Glomerular visceral epithelial cell (primary cell): ENCODE measurements at regions not wholly inside any gene's neighbourhood (a gene's known extent, or its start where the extent isn't known, plus 50 kb on each side); places are given as distances from the start of the nearest gene placed in this dataset.
"Not testable (repeated sequence)": the region's sequence is repeated elsewhere in the genome, so short reads cannot be mapped to it uniquely, and the experiment has no call there.

Source experiments
- DNase-seq: peaks from one replicate; pipeline ENCODE4 v3.0.0-alpha.2; 2016; ENCODE audit errors: extremely low spot score

DNA sequence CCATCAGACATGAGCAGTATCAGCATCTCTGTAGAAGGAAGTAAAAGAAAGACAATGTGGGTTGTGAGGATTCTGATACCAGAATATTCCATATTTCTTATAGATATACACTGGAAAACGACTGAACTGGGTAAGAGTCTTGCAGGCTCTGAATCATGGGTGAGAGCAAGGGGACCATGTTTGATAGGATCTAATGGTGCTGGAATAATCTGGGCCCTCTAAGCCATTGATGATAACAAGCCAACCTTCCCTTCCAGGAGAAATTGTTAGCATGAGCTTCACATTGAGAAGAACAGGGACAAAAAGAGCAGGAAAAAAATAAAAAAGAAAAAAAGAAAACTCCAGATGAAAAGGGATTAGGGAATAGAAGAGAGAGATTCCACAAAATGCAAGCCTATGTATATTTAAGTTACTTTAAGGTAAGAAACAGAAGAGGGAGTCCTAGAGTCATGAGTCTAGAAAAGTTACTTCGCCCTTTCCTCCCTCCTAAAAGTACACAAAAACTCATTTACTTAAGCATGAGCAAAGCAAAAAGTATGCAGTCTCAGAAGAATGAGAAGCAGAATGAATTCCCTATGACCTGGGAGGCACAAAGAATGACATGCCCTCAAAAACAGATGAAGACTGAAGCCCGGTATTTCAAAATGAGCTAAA is 181.9 kb downstream of the TMEM26 start:
- DNase-seq = no peak

DNA sequence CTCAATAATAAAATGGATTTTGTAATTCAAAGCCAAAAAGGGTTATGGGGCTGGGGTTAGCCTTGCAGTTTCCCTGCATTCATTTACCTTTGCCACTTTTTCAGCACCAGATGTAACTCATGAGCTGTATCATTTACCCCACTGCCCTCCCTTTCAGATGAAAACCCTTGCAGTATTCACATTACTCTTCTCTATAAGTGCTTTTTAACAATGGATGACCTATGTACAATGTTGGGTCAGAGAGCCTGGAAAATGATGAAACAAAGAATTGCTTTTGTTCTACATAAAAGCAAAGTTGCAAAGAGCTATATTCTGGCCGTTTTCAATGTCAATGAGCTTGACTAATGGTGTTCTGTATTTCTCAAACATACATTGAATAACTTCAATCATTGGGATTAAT is 189.7 kb downstream of the TMEM26 start:
- no peak for DNase-seq

DNA sequence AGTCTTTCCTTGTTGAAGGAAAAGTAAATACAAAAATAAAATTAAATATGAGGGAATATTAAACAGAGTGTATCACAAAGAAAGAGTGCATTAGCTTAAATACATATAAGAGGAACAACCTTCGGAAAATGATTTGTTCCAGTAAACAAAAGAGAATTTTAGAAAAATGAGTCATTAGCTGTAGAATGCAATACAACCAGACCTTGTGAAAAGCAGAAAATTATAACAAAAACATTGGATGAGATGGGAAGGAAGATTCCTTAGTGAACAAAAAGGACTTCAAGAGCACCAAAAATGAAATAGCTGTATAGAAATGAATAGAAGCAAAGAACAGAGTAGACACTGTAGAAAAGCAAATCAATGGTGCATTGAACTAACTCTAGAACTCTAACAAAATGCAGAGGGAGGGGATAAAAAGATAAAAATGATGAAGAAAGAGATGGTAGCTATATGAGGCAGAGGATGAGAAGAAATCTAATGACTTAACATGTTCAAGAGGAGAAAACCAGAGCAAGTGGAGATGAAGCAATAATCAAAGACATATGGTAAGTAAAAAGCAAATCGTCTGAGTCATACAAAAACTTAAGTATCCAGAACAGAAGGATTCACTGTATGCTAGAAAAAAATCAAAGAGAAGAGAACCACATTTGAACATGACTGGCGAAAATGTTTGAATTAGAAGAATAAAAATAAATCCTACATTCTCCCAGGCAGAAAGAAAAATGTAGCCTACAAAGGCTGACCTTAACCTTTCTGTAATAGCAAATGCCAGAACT is 190.5 kb downstream of the TMEM26 start:
- no peak for DNase-seq

DNA sequence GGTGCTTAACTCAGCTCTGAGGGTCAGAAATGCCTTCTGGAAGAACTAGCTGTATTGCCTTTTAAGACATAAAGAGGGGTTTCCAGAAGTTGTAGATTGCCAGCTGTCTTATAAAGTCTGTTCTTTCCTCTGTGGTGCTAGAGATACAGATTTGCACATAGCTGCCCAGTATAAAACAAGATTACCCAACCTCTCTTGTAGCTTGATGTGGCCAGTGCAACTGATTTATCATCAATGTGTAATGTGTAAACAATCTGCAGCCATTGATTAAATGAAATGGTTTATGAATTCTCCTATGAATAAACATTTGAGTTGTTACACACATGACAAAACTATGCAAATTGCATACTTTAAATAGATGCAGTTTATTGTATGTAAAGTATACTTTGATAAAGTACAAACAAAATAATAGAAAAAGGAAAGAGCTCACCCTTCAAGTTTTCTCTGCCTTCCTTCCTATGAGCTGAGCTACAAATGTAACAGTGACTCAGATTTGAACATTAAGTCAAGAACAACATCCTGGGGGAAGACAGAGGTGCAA is 195.2 kb downstream of the TMEM26 start:
- no peak for DNase-seq

DNA sequence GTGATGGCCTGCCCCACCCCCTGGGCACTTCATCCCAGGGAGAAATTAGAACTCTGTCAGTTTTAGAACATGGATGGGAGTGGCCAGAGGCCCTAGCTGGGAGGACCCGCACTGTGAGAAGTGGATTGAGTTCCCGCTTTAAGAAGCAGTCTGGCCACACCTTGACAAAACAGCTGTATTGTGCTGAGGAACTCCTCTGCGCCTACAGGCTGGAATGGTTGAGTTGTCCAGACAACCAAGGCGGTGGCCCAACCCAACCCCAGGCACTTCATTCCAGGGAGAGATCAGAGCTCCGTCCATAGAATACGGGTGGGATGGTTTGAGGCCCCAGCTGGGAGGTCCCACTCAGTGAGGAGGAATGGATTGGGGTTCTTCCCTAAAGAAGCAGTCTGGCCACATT is 196.0 kb downstream of the TMEM26 start:
- DNase-seq = no peak

DNA sequence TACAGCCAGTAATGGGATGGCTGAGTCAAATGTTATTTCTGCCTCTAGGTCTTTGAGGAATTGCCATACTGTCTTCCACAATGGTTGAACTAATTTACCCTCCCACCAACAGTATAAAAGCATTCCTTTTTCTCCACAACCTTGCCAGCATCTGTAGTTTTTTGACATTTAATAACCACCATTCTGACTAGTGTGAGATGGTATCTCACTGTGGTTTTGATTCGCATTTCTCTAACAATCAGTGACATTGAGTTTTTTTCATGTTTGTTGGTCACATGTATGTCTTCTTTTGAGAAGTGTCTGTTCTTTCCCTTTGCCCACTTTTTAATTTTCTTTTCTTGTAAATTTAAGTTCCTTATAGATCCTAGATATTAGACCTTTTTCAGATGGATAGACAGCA is 200.9 kb downstream of the TMEM26 start:
- not testable (repeated sequence) for DNase-seq

DNA sequence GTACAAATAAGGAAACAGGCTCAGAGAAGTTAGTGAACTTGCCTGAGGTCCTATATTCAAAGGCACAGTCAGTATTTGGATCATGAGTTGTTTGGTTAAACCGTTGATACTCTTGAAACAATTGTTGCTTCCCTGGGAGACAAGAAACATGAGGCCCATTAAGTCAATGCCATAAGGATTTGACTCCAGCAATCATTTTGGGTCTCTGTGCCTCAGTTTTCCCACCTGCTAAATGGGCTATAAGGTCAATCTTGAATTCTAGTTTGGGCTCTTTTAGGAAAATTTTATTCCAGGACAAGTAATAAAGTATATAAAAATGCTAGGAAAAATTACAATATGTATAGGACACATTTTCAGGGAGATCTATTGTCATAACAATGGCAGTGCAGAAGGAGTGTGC is 202.1 kb downstream of the TMEM26 start:
- DNase-seq = no peak

DNA sequence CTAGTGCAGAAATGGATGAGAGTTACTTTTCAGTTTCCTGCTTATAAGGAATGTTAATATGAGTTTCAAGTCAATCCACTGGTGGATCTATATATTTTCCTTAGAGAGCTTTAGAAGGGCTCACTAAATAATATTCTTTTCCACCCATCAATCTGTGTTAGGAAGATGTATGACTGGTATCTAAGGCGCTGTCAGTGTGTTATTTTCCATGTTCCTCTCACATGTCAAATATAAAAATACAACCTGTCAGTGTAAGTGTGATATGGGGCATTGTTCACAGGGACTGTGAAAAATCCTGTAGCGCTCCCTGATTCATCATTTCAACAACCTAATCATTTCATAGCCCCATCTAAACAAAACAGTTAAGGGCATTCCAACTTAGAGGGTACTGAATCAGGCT is 203.1 kb downstream of the TMEM26 start:
- DNase-seq = no peak

DNA sequence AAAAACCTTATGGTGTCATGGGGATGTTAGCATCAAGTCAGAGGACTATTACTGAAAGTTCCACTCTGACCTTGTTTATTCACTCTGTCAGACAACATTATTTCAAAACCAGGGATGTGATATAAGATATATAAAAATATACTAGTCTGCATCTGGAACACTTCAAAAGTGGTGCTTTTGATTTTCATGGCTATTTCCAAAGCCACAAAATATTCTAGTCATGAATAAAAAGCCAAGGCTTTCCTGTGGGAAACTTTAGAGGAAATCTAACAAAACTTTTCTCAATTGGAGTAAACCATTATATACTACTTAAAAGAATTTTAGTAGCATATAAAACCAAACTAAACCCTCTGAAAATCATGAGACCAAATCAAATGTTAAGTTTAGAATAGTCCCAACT is 205.2 kb downstream of the TMEM26 start:
- no peak for DNase-seq

DNA sequence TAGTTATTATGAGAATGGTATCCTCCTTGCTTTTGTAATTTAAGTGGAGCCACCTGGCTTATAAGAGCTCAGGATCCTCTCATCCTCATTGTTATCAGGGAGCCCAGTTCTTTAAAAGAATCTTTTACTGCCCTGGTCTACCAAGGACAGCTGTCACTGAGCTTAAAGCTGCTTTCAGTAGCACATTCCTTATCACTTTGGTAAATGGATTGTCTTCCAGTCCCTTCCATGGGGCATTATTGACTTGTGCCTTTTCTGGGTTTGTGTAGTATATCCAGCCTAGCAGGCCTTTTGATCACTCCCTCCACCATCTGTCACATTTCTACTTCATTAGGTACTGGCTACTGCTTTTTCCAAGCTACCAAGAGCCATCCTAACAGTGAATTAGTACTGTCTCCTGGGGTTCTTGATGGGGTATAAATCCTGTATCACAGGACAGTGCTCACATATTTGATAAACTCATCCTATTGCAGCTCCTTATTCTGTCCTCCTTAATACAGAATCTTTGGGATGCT is 208.9 kb downstream of the TMEM26 start:
- no peak for DNase-seq

DNA sequence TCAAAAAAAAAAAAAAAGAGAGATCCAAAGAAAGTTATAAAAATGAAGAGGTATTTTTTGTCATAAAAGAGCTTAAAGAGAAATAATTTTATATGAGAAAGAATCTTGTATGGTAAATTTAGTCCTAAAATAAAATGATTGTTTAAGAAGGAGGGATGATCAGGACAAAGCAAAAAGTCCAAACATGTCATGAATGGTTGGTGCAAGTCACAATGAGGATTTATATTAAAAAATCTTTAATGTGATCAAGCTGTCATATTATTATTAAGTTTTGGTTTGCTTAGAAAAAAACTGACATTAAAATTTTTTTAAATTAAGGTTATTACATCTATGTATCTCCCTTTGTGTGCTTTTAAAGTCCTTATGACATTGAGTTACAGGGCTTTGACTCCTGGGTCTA is 220.4 kb downstream of the TMEM26 start:
- DNase-seq = no peak

DNA sequence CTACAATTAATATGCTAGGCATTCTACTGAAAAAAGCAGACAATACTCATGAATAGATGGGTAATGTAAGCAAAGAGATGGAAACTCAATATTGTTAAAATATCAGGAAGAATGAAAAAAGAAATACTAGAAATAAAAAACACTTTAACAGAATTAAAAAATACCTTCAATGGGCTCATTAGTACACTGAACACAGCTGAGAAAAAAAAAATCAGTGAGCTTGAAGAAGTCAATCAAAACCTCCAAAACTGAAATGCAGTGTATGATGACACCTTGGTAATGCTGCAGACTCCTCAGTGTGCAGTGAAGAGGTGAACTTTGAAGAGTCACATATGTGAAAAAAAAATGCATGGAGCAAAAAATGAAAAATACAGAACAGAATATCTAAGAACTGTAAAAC is 227.2 kb downstream of the TMEM26 start:
- no peak for DNase-seq

DNA sequence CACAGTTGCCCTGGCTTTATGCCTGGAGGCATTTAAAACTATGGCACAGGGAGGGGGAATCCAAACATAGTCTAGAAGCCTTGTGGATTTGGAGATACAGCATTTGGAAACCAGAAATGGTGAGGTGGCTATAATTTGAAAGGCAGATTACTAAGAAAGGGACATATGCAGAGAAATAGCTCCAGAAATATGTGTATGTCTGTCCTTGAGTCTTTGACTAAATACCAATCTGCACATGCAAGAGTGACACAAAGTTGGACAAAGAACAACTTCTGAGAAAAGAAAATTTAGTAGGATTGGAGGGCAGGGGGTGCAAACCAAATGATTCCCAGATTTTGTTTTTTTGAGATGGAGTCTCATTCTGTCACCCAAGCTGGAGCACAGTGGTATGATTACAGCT is 229.6 kb downstream of the TMEM26 start:
- no peak for DNase-seq

DNA sequence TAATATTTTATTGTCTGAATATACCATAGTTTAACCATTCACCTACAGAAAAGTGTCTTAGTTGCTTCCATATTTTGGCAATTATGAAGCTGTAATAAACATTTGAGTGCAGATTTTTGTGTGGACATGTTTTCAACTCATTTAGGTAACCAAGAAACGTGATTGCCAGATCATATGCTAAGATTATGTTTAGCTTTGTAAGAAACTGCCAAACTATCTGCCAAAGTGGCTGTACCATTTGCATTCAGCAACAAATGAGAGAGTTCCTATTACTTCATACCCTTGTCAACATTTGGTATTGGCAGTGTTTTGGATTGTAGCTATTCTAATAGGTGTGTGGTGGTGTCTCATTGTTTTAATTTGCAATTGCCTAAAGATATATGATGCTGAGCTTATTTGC is 233.5 kb downstream of the TMEM26 start:
- DNase-seq = no peak

DNA sequence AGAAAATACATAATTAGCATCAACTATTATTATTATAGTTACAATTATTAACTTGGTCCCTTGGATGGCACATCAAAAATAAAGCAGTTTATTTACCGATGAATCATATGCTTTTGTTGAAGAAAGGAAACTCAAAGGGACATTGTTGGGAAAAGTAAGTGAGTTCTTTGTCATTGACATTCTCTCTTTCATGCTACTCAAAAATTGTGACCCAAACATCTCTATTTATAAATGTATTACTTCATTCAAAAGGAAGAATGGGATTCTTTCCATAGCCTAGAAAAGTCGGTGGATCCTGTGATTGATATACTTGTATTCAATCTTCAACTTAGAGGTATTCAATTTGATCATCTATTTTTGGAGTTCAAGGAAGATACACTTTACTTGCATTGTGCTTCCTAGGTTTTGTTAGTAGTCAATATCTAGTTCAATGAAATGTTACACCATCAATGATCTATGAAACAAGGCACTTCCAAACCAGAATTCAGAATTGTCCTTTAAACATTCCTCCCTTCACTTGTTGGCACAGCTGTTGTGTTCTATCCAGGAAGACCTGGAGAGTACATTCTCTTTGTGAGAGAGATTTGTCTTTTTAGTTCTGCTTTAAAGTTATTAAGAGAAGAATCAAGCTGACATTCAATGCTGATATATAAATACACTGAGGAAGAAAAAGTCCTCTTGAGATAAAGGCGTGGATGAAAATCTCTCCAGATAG is 235.2 kb downstream of the TMEM26 start:
- DNase-seq = no peak

DNA sequence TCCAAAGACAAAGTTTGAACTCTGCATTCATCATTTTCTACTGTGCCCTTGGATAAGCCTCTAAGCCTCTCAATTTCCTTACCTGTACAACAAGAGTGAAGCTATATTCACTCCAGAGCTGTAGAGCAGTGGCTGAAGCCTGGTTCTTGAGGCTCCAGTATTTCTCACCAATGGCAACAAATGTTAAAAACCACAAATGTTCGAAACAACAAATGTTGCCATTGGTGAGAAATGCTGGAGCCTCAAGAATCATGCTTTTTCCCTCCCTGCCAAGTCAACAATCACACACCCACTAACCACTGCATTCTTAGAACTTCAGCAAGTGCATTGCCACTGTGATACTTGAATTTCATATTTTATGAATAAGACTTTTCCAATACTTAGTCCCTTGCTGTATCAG is 237.9 kb downstream of the TMEM26 start:
- DNase-seq = no peak

DNA sequence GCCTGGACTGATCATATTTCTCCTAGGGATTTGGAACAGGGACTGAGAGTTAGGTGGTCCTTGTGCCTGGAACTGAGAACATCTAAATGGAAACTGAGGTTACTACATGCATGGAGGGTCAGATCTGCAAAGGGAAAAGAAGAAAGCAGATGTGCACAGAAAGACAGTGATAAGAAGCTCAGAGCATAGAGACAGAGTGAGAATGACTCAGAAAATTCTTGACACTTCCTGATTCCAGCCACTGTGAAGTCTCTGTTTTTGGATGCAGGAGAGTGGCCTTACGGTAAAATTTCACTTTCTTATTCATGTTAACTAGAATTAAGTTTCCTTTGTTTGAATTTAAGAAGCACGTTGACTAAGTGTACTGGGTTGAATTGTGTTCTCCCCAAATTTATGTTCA is 241.7 kb downstream of the TMEM26 start:
- DNase-seq = no peak

DNA sequence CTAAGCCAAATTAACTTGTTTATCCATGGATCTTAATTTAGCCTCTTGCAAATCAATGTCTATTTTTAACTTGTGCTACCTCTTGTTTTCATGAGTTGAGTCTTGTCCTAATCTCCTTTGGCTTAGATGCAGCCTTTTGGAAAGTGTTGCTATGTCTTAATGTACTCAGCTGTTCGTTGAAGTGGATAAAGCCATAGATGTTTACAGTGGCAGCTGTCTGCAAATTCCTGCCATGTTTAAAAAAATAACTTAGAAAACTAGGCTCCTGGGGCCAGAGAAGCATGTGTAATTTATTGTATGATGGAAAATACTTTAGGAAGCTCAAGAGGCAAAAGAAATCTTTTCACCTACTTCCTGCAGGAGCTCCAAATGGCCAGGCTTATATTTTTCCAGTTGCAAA is 253.1 kb upstream of the RHOBTB1 start:
- DNase-seq = no peak

DNA sequence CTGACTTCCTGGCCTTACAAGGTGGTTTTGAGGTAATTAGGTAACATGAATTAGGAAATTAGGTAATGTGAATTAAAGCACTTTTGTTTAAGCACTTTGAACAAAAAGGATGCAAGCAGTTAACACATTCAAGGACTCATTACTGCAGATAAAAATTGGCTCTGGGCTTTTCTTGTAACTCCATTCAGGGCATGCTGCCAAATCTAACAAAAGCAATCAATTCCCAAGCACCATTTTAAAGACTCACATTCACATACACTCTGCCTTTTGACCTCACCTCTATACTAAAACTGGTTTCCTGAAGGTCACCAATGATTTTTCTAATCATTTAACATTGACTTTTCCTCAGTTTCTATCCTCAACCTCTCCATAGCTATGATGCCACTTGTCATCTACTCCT is 251.2 kb upstream of the RHOBTB1 start:
- no peak for DNase-seq

DNA sequence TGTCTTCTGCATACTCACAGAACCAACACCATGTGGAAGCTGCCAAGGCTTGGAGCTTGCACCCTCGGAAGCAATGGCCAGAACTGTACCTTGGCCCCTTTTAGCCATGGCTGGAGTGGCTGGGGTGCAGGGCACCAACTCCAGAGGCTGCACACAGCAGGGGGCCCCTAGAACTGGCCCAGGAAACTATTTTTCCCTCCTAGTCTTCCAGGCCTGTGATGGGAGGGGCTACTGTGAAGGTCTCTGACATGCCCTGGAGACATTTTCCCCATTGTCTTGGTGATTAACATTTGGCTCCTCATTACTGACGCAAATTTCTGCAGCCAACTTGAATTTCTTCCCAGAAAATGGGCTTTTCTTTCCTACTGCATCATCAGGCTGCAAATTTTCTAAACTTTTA is 248.6 kb upstream of the RHOBTB1 start:
- not testable (repeated sequence) for DNase-seq

DNA sequence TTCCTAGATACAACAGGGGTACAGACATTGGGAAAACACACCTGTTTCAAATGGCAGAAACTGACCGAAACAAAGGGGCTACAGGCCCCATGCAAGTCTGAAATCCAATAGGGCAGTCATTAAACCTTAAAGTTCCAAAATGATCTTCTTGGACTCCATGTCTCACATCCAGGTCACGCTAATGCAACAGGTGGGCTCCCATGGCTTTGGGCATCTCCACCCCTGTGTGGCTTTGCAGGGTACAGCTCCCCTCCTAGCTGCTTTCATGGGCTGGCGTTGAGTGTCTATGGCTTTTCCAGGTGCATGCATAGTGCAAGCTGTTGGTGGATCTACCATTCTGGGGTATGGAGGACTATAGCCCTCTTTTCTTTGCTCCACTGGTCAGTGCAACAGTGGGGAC is 248.1 kb upstream of the RHOBTB1 start:
- no peak for DNase-seq

DNA sequence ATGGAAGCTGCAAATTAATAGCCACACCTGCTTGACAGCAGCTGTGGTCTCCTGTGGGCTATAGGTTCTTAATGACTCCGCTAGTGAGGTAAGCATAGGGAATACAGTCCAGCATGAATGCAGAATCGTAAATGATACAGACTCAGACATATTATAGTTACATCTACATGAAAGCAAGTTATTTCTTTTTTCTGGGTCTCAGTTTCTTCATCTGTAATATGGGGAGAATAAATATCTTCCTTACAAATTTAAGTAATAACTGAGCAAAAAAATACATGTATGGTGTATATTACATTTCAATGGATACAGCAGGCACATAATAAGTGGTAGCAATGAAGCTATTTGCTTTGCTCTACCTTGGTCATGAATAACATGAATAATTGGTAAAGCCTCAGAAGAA is 245.9 kb upstream of the RHOBTB1 start:
- DNase-seq = no peak

DNA sequence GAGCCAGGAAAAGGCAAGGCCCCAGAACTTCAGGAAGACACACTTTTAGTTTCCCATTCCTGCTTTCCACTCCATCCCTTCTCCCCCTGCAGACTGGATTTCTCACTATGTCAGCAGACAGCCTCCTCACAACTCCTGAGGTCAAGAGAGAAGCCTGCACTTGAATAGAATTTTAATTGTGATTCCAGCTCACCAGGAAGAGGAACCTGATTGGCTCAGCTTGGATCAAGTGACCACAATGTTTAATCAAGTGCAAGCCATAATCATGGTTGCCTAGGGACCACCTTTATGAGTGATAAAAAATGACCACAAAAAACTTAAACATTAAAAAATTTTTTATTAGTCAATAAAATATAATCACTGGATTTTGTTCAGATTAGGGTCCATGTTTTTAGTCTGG is 244.7 kb upstream of the RHOBTB1 start:
- no peak for DNase-seq
